Panc1 (cell line): ENCODE measurements at regions not wholly inside any gene's neighbourhood (a gene's known extent, or its start where the extent isn't known, plus 50 kb on each side); places are given as distances from the start of the nearest gene placed in this dataset.

ENCODE experiments used
- POLR2AphosphoS5 ChIP-seq: IDR thresholded peaks from 2 replicates; pipeline ENCODE4 v1.6.1; 2012; ENCODE audit warnings: mild to moderate bottlenecking, low read depth, low read length, moderate library complexity
- REST ChIP-seq, 2 experiments: IDR thresholded peaks; 2 replicates each; pipeline ENCODE4 v1.6.1; 2011 to 2012; ENCODE audit warnings: low read depth in 2 of 2, control low read depth in 1 of 2, low read length in 1 of 2, mild to moderate bottlenecking in 1 of 2, moderate library complexity in 1 of 2; ENCODE audit not compliant: insufficient read depth in 1 of 2
- SIN3A ChIP-seq: IDR thresholded peaks from 2 replicates; pipeline ENCODE4 v1.6.1; 2012; ENCODE audit warnings: low read depth, mild to moderate bottlenecking, low read length, moderate library complexity, borderline replicate concordance; ENCODE audit not compliant: insufficient read depth
- TF ChIP-seq, protein P1 (sequence below): fragments of 450-650 bp; IDR thresholded peaks from 2 replicates; pipeline ENCODE4 v1.5.1; 2017; ENCODE audit warnings: mild to moderate bottlenecking

DNA sequence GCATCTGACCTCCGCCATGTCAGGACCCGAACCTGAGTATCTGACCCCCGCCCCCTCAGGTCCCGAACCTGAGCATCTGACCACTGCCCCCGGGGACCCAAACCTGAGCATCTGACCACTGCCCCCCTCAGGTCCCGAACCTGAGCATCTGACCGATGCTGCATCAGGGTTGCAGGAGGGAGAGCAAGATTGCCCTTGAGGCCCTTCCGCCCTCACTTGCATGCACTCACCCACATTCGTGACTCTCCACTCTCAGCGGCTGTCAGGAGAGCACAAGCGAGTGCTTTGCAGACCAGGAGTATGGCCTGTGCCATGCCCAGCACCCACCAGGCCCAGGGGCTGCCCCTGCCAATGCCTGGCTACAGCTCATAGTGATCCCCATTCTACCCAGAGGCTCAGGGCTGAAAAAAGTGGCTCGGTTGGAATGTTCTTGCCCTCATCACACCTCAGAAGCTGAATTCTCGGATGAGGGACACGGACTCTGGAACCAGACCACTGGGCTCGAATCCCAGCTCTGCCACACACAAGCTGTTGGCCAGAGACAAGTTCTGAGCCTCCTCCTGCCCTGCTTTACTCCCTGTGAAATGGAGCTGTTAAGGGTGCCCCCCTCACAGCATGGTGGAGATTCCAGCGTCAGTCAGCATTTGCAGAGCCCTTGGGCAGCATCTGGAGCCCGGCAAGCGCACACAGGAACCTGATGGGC is 82.1 kb downstream of the DLL1 start:
- TF ChIP-seq, protein P1, sequence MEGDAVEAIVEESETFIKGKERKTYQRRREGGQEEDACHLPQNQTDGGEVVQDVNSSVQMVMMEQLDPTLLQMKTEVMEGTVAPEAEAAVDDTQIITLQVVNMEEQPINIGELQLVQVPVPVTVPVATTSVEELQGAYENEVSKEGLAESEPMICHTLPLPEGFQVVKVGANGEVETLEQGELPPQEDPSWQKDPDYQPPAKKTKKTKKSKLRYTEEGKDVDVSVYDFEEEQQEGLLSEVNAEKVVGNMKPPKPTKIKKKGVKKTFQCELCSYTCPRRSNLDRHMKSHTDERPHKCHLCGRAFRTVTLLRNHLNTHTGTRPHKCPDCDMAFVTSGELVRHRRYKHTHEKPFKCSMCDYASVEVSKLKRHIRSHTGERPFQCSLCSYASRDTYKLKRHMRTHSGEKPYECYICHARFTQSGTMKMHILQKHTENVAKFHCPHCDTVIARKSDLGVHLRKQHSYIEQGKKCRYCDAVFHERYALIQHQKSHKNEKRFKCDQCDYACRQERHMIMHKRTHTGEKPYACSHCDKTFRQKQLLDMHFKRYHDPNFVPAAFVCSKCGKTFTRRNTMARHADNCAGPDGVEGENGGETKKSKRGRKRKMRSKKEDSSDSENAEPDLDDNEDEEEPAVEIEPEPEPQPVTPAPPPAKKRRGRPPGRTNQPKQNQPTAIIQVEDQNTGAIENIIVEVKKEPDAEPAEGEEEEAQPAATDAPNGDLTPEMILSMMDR = no peak
- TF ChIP-seq SIN3A (no peak), REST (IDR thresholded peaks at IDR 0.05; ENCODE audit: insufficient read depth in 1 of 2, low read depth in 2 of 2, low read length in 1 of 2) (no peak), POLR2AphosphoS5 (no peak)
